ENCODE measurements at regions not wholly inside any gene's neighbourhood (a gene's known extent, or its start where the extent isn't known, plus 50 kb on each side); places are given as distances from the start of the nearest gene placed in this dataset.

- DNase-seq, result no peak
Observed at GRCh38 chr6:101230866-101231265, 162.6 kb upstream of the GRIK2 start.

GRCh38 chr6:101231606-101232235, 161.8 kb upstream of the GRIK2 start:
- DNase-seq, result no peak

DNA sequence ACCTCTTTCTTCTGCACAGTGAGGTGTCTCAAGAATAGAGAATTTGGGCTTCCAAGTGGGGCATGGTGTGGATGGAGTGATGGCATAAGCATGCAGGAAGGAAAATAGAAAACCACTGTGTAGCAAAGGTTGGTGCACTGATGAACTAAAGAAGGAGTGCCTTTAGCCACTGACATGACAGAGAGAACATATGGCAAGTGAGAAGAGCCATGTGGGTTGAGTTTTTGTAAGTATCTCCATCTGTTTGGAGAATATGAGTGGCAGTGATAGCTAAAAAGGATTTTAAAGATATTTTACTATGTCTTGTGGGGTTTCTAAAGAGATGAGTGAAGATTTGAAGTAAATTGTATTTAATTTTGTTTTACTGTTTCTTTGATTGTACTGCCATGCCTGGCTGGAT, 160.5 kb upstream of the GRIK2 start:
- DNase-seq, result peak in 1 of 2 experiments; percentile 11

DNA sequence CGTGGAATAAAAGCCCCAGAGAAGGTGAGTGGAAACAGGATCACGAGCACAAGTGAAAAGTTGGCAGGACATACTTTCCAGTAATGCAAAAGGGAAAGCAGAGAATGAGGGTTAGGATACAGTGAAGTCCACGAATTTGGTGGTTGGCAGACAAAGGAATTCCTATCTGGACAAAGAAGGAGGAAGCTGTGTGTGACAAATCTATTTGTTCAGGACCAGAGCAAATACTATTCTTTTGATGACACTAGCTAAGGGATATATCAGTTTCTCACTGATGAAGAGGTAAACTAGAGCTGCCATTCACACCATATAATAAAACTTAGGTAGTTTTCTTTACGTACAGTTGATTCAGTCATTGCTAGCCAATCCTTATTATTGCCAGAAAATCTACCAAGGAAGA, 156.8 kb upstream of the GRIK2 start:
- DNase-seq, result no peak

- DNase-seq, result no peak
Observed at GRCh38 chr6:101241442-101241841, 152.1 kb upstream of the GRIK2 start.

- DNase-seq, result no peak
Observed at GRCh38 chr6:101249470-101249869, 144.0 kb upstream of the GRIK2 start.

DNA sequence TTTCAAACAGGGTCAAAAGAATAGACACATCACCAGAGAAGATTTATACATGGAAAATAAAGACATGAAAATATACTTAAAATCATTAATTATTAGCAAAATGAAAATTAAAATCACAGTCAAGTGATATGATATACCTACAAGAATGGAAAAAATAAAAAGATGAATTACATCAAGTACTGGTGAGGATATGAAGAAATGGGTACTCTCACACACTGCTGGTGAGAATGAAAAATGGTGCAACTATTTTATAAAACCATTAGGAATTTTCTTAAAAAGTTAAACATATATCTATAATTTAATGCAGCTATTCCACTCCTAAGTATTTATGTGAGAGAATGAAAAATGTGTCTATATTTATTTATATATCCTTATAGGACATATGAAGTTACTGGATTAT, 136.3 kb upstream of the GRIK2 start:
- DNase-seq, result no peak

GRCh38 chr6:101259505-101259904, 134.0 kb upstream of the GRIK2 start:
- DNase-seq, result no peak

GRCh38 chr6:101263596-101263995, 129.9 kb upstream of the GRIK2 start:
- no peak for DNase-seq

- no peak for DNase-seq
Observed at GRCh38 chr6:101266063-101266462, 127.4 kb upstream of the GRIK2 start.

GRCh38 chr6:101268541-101268940, 125.0 kb upstream of the GRIK2 start:
- no peak for DNase-seq

- no peak for DNase-seq
Observed at GRCh38 chr6:101275251-101275650, 118.3 kb upstream of the GRIK2 start.

GRCh38 chr6:101276066-101276465, 117.4 kb upstream of the GRIK2 start:
- no peak for DNase-seq

DNA sequence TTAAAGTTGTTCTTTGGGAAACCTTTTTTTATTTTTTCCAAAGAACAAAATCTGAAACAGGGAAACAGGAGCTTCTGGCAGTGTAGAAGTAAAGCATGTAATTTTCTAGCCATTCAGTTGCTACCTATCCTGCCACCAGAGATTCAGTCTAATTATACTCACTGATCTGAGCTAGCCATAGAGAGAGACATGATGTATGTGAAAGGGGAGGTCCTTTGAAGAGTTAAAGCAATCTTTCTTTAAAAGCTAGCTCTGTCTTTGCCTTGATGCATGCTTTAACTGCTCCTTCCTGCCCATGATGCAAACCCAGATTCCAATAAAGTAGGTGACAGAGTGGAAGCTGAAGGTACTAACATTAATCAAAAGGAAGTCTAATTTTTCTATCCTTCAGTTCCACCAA, 114.1 kb upstream of the GRIK2 start:
- no peak for DNase-seq

GRCh38 chr6:101281266-101281665, 112.2 kb upstream of the GRIK2 start:
- no peak for DNase-seq

GRCh38 chr6:101284131-101284530, 109.4 kb upstream of the GRIK2 start:
- DNase-seq, result no peak

DNA sequence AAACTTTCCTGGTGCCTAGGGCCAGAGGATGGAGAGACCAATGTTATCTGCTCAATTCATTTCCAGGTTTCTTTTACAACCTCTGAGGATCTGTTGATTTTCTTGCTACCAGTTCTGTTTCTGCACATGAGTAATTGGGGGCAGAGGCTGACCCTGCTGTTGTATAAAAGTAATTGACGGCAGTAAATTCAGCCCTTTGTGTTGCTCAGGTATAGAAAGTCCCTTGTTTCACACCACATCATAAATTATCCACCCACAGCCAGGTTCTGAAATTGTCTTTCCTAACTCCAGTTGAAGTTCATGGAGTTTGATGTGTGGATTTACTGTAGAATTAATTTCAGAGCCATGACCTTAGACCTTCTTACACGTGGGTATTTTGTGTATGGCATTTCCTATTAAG, 107.4 kb upstream of the GRIK2 start:
- no peak for DNase-seq

GRCh38 chr6:101290346-101290745, 103.2 kb upstream of the GRIK2 start:
- no peak for DNase-seq

- no peak for DNase-seq
Observed at GRCh38 chr6:101294051-101294638, 99.4 kb upstream of the GRIK2 start.

GRCh38 chr6:101294676-101295075, 98.8 kb upstream of the GRIK2 start:
- no peak for DNase-seq

DNA sequence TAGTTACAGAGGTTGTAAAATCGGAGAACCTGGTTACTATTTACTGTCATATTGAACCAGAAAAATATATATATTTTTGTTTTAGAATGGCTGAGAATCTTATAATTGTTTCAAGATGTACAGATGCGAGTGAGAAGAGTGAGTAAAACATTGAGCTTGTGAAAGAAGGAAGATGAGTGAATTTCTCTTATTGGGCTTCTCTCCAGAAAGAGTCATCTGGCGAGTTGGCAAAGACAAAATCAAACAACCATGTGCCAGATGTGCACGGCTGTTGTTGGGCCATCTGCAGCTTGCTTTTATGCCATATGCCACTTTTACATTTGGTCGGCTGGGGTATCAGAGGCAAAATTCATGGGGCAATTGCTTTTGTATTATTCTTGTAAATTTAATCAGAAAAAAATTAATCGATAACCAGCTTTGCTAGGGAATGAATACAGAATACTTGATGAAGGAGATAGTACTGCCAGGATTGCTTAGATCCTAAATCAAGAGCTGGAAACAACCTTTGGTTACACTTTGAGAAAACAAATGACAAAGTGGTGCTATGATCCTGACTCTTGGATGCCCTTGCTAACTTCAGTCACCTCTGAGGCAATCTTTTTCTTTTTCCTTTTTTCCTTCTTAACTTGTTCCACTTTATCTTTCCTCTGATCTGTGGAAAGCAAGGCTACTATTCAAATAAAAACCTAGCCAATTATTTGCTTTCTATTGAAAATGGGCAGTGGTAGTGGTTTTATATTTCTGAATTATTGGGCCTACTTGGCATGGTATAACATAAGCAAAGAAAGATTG, 97.1 kb upstream of the GRIK2 start:
- peak; percentile 76 to 90 for DNase-seq

GRCh38 chr6:101302593-101302992, 90.9 kb upstream of the GRIK2 start:
- no peak for DNase-seq

DNA sequence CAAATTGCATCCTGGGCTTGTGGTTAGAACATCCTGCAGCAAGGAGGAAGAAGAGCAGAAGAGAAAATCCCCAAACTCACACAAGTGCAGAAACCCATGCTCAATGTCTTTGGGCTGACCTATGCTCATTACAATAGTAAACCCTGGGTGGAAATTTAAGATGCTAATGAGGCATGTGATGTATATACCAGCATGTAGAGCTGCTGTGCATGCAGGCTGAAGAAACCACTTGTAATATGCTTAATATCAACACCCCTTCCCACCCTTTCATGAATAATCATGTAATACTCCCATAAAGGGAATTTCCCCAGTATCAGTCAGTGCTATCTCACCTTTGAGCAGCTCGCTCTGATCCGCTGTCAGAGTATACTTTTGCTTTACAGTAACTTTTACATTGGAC, 90.0 kb upstream of the GRIK2 start:
- DNase-seq, result no peak

DNA sequence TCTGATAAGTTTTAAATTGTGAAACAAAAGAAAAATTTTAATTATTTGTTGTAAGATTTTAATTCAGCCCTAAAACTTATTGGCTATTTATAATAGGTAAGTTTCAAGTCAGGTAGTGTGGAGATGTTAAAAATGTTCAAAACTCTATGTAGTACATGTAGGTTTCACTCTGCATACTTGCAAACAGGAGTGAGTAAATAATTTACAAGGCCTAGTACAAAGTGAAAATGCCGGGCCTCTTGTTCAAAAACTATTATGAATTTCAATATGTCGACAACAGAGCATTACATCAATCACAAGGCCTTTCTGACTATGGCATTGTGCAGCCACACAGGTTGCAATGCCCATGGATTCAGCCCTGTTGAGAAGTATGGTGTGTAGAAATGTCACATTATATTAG, 80.9 kb upstream of the GRIK2 start:
- DNase-seq, result no peak

Measured in NCI-H446 (cell line).